ENCODE measurements at regions not wholly inside any gene's neighbourhood (a gene's known extent, or its start where the extent isn't known, plus 50 kb on each side); places are given as distances from the start of the nearest gene placed in this dataset.

DNA sequence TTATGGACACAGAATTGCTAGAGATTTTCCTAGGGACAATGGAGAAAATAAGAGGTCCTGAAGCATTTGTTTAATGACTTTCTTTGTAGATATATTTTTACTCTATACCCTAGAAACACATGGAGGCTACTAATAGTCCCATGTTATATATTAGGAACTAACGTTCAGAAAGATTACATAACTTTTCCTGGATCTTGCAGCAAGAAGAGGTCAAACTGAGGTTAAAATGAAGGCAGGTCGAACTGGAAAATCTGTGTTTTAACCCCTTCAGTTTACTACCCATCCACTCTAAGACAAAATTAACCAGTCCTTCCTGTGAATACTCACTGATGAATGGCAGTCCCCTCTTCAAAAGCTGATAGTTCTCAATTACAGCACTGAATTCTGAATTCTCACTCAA is 1415.8 kb upstream of the CELF4 start:
- Histone ChIP-seq H3K36me3 (ENCODE audit: control insufficient read depth, insufficient read depth, low read length) (no peaks in the 10 kb centered on the region), H3K4me3 (ENCODE audit: low read depth, low read length) (no peak overlapping the region), H3K27ac (ENCODE audit: low read depth, low read length) (no peak overlapping the region), H3K27me3 (ENCODE audit: control insufficient read depth, insufficient read depth, low read length) (no peaks in the 10 kb centered on the region), H3K4me1 (ENCODE audit: control insufficient read depth, insufficient read depth, low read length) (no peaks in the 10 kb centered on the region), H3K9me3 (ENCODE audit: control insufficient read depth, insufficient read depth, low read length) (no peaks in the 10 kb centered on the region)
- WGBS (ENCODE audit: insufficient coverage): 83% methylated on average over 1 of the region's 2 CpGs
- no peak for DNase-seq (ENCODE audit: low read depth in 4 of 6, low spot score in 6 of 6)

DNA sequence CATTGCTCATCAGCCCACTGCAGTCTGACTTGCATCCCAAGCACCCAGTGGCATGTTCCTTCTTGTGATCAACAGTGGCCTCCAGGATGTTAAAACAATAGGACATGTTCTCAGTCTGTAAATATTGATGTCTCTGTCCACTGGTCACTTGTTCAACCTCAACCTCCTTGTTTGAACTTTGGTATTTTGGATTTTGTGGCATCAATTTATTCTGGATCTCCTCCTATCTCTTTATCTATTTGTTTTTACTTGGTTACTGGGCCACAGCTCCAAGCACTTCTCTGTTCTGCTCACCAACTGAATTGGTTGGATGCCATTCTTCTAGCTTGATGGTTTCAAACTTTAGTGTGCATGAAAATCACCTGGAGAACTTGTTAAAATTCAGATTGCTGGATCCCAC is 1414.8 kb upstream of the CELF4 start:
- no peak overlapping the region for H3K4me3 ChIP-seq (ENCODE audit: low read depth, low read length)
- DNase-seq (ENCODE audit: low read depth in 4 of 6, low spot score in 6 of 6): no peak
- H3K9me3 ChIP-seq (ENCODE audit: control insufficient read depth, insufficient read depth, low read length): no peaks in the 10 kb centered on the region
- H3K4me1 ChIP-seq (ENCODE audit: control insufficient read depth, insufficient read depth, low read length): no peaks in the 10 kb centered on the region
- H3K36me3 ChIP-seq (ENCODE audit: control insufficient read depth, insufficient read depth, low read length): no peaks in the 10 kb centered on the region
- no peak overlapping the region for H3K27ac ChIP-seq (ENCODE audit: low read depth, low read length)
- H3K27me3 ChIP-seq (ENCODE audit: control insufficient read depth, insufficient read depth, low read length): no peaks in the 10 kb centered on the region

DNA sequence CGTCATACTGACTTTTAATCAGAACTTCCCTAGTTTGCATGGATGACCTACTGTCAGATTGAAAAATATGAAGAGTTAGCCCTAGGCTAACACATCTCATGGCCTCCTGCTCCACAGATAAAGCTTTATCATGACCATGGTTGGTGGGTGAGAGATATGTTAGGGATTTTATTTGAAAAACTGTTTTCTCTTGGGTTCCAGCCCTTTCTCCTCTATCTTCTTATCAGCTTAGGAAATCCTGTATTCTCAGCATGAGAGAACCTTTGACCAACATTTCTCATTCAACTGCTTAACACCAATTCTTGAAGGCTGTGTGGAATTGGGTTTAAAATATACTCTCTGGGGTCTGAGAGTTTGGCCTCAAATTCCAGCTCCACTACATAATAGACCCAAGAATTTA is 1407.0 kb upstream of the CELF4 start:
- H3K4me1 ChIP-seq (ENCODE audit: control insufficient read depth, insufficient read depth, low read length): no peaks in the 10 kb centered on the region
- DNase-seq (ENCODE audit: low read depth in 4 of 6, low spot score in 6 of 6): no peak
- H3K36me3 ChIP-seq (ENCODE audit: control insufficient read depth, insufficient read depth, low read length): no peaks in the 10 kb centered on the region
- H3K9me3 ChIP-seq (ENCODE audit: control insufficient read depth, insufficient read depth, low read length): no peaks in the 10 kb centered on the region
- no peaks in the 10 kb centered on the region for H3K27me3 ChIP-seq (ENCODE audit: control insufficient read depth, insufficient read depth, low read length)
- no peak overlapping the region for H3K4me3 ChIP-seq (ENCODE audit: low read depth, low read length)
- no CpG with 5 or more reads among the region's 1 CpG for WGBS (ENCODE audit: insufficient coverage)
- no peak overlapping the region for H3K27ac ChIP-seq (ENCODE audit: low read depth, low read length)

DNA sequence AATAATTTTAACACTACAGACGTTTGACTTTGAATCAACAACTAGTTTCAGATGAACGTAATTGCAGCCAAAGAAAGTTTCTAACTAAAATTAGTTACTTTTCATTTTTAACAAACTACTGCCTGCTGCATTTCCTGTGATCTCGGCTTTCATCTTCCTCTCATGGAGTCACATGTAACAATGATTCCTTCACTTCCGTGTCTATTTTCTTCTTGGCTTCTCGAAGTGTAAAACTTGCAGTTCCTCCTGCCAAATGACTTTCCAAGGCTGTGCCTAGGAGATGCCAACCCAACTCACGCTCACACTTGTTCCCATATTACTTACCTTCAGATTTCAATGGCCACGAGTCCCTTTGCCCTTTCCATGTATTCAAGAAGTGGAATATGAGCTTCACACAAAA is 1406.3 kb upstream of the CELF4 start:
- no peaks in the 10 kb centered on the region for H3K4me1 ChIP-seq (ENCODE audit: control insufficient read depth, insufficient read depth, low read length)
- H3K9me3 ChIP-seq (ENCODE audit: control insufficient read depth, insufficient read depth, low read length): no peaks in the 10 kb centered on the region
- no peaks in the 10 kb centered on the region for H3K36me3 ChIP-seq (ENCODE audit: control insufficient read depth, insufficient read depth, low read length)
- DNase-seq (ENCODE audit: low read depth in 4 of 6, low spot score in 6 of 6): peak in 1 of 6 donors; percentile 83
- H3K27me3 ChIP-seq (ENCODE audit: control insufficient read depth, insufficient read depth, low read length): no peaks in the 10 kb centered on the region
- H3K27ac ChIP-seq (ENCODE audit: low read depth, low read length): no peak overlapping the region
- WGBS (ENCODE audit: insufficient coverage): 95% methylated on average over 4 of the region's 7 CpGs
- no peak overlapping the region for H3K4me3 ChIP-seq (ENCODE audit: low read depth, low read length)

DNA sequence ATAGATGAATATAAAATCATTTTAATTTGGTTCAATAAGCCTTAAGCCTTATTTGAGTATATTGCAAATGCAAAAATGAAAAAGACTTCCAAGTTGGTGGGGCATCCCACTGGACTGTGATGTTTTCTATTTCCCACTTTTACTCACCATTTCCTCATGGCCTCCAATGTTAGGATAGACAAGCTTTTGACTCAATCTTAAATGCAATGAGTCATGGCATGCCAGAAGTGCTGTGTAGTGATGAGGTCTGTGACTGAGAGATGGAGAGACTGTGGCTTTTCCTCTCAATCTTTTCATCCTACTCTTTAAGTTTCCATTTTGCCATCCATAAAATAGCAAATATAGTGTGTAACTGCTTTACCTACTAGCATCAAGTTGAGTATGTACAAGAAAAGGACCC is 1401.2 kb upstream of the CELF4 start:
- Histone ChIP-seq H3K9me3 (ENCODE audit: control insufficient read depth, insufficient read depth, low read length) (no peaks in the 10 kb centered on the region), H3K27ac (ENCODE audit: low read depth, low read length) (no peak overlapping the region), H3K36me3 (ENCODE audit: control insufficient read depth, insufficient read depth, low read length) (no peaks in the 10 kb centered on the region), H3K4me1 (ENCODE audit: control insufficient read depth, insufficient read depth, low read length) (no peaks in the 10 kb centered on the region), H3K27me3 (ENCODE audit: control insufficient read depth, insufficient read depth, low read length) (no peaks in the 10 kb centered on the region), H3K4me3 (ENCODE audit: low read depth, low read length) (no peak overlapping the region)
- DNase-seq (ENCODE audit: low read depth in 4 of 6, low spot score in 6 of 6): no peak

DNA sequence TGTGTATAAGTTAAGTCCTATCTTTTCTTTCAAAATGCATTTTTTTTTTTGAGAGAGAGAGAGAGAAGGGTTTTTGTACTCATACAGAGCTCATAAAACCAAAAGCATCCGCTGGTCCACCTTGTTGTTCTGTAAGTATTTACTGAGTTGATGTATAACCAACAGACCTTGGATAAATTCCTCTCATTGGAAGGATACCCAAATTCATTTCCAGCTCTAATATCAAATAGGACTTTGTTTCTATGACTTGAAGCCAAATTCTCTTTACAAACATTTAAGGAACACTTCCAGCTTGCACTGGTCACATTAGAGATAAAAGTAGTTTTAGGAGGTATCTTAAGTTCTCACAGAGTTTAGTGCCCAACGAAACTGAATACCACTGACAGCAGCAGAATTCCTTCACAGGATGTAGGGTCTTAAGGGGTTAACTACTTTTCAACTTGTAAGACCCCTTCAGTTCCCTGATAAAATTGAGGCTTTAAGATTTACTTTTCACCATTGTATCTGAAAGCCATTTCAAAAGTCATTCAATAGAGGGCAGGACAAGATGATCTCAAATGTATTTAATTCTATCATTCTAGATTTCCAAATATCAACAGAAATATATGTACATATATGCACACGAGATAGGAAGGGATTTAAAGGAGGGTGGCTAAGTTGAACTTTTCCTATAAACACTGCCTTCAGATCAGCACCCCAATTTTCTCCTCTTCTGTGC is 1398.5 kb upstream of the CELF4 start:
- no peaks in the 10 kb centered on the region for H3K4me1 ChIP-seq (ENCODE audit: control insufficient read depth, insufficient read depth, low read length)
- no peaks in the 10 kb centered on the region for H3K36me3 ChIP-seq (ENCODE audit: control insufficient read depth, insufficient read depth, low read length)
- no peaks in the 10 kb centered on the region for H3K9me3 ChIP-seq (ENCODE audit: control insufficient read depth, insufficient read depth, low read length)
- H3K27me3 ChIP-seq (ENCODE audit: control insufficient read depth, insufficient read depth, low read length): no peaks in the 10 kb centered on the region
- no peak overlapping the region for H3K27ac ChIP-seq (ENCODE audit: low read depth, low read length)
- no peak overlapping the region for H3K4me3 ChIP-seq (ENCODE audit: low read depth, low read length)
- WGBS (ENCODE audit: insufficient coverage): no CpG with 5 or more reads among the region's 3 CpGs
- no peak for DNase-seq (ENCODE audit: low read depth in 4 of 6, low spot score in 6 of 6)

DNA sequence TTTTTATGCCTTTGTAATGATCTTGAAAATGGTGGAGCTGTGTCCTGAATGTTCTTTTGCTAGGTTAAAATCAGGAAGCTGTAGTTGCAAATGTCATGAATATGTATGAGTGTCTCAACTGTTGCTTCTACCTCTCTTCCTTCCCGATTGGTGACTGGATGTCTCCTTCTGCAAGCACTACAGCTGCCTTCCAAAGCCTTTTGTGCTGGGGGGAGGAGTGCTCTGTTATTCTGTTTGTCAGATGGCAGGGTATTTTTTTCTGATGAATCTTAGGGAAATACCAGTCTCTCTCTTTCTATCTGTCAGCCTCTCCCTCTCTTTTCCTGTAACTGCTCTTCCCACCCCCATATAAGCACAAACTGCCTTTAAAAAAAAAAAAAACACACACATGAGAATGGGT is 1396.3 kb upstream of the CELF4 start:
- Histone ChIP-seq H3K27me3 (ENCODE audit: control insufficient read depth, insufficient read depth, low read length) (no peaks in the 10 kb centered on the region), H3K9me3 (ENCODE audit: control insufficient read depth, insufficient read depth, low read length) (no peaks in the 10 kb centered on the region), H3K4me3 (ENCODE audit: low read depth, low read length) (no peak overlapping the region), H3K4me1 (ENCODE audit: control insufficient read depth, insufficient read depth, low read length) (no peaks in the 10 kb centered on the region), H3K36me3 (ENCODE audit: control insufficient read depth, insufficient read depth, low read length) (no peaks in the 10 kb centered on the region), H3K27ac (ENCODE audit: low read depth, low read length) (no peak overlapping the region)
- no CpG with 5 or more reads among the region's 1 CpG for WGBS (ENCODE audit: insufficient coverage)
- peak in 1 of 6 donors; percentile 19 for DNase-seq (ENCODE audit: low read depth in 4 of 6, low spot score in 6 of 6)

DNA sequence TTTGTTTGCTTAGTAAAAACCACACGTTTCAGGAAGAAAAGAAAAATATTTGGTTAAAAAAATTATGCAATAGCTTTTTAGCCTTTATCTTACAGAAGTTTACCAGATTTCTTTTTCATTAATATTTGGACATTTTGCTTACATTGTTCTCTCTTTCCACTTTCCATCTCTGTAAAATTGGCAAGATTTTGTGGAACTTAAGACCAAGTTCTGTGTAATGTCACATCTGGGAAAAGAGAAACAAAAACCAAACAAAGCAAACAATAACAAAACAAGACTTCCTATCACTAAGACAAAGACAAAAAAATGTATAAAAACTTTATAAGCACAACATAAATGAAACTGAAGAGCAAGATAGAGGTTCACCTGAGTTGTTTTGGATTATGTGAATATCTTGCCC is 1392.1 kb upstream of the CELF4 start:
- DNase-seq (ENCODE audit: low read depth in 4 of 6, low spot score in 6 of 6): no peak
- Histone ChIP-seq H3K27me3 (ENCODE audit: control insufficient read depth, insufficient read depth, low read length) (no peaks in the 10 kb centered on the region), H3K9me3 (ENCODE audit: control insufficient read depth, insufficient read depth, low read length) (no peaks in the 10 kb centered on the region), H3K36me3 (ENCODE audit: control insufficient read depth, insufficient read depth, low read length) (no peaks in the 10 kb centered on the region), H3K4me1 (ENCODE audit: control insufficient read depth, insufficient read depth, low read length) (no peaks in the 10 kb centered on the region), H3K4me3 (ENCODE audit: low read depth, low read length) (no peak overlapping the region), H3K27ac (ENCODE audit: low read depth, low read length) (no peak overlapping the region)
- no CpG with 5 or more reads among the region's 1 CpG for WGBS (ENCODE audit: insufficient coverage)

DNA sequence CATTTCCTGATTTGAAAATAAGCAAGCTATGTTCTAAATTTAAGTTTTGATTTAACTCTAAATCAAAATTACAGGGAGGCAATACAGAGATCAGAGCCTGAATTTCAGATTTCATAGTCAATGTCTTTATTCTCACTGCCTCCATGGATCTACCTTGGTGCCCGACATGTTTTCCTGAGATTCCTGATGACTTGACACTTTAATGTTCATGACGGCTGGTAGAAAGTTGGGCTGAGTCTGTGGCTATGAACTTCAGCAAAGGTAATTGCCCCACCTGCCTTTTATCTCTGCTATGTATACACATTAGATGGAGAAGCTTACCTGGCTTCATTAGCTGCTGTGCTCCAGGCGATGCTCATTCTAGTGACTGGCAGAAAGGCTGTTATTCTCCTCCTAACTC is 1390.5 kb upstream of the CELF4 start:
- Histone ChIP-seq H3K4me3 (ENCODE audit: low read depth, low read length) (no peak overlapping the region), H3K27me3 (ENCODE audit: control insufficient read depth, insufficient read depth, low read length) (no peaks in the 10 kb centered on the region), H3K27ac (ENCODE audit: low read depth, low read length) (no peak overlapping the region), H3K9me3 (ENCODE audit: control insufficient read depth, insufficient read depth, low read length) (no peaks in the 10 kb centered on the region), H3K4me1 (ENCODE audit: control insufficient read depth, insufficient read depth, low read length) (no peaks in the 10 kb centered on the region), H3K36me3 (ENCODE audit: control insufficient read depth, insufficient read depth, low read length) (no peaks in the 10 kb centered on the region)
- no peak for DNase-seq (ENCODE audit: low read depth in 4 of 6, low spot score in 6 of 6)
- WGBS (ENCODE audit: insufficient coverage): no CpG with 5 or more reads among the region's 3 CpGs

DNA sequence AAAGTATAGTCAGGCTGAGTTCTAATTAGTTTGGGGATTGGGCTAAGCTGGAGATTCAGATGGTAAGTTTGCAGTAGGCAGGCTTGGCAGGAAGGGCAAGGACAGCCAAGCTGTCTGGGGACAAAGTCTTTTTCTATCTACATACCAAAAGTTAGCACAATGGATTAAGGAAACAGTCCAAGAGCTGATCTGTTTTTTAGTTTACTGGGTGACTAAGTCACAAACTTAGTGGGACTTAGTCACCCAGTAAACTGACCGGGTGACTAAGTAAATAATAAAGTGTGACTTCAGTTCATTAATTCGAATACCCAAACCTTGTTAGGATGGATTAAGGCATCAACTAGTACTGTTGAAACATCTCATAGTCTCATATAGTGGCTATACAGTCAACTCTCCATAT is 1386.0 kb upstream of the CELF4 start:
- Histone ChIP-seq H3K9me3 (ENCODE audit: control insufficient read depth, insufficient read depth, low read length) (no peaks in the 10 kb centered on the region), H3K4me1 (ENCODE audit: control insufficient read depth, insufficient read depth, low read length) (no peaks in the 10 kb centered on the region), H3K4me3 (ENCODE audit: low read depth, low read length) (no peak overlapping the region), H3K27ac (ENCODE audit: low read depth, low read length) (no peak overlapping the region), H3K36me3 (ENCODE audit: control insufficient read depth, insufficient read depth, low read length) (no peaks in the 10 kb centered on the region), H3K27me3 (ENCODE audit: control insufficient read depth, insufficient read depth, low read length) (no peaks in the 10 kb centered on the region)
- WGBS (ENCODE audit: insufficient coverage): no CpG with 5 or more reads among the region's 2 CpGs
- no peak for DNase-seq (ENCODE audit: low read depth in 4 of 6, low spot score in 6 of 6)
